Ishikawa (cell line): ENCODE measurements at regions not wholly inside any gene's neighbourhood (a gene's known extent, or its start where the extent isn't known, plus 50 kb on each side); places are given as distances from the start of the nearest gene placed in this dataset.

Experiments used
- CREB1 ChIP-seq: IDR thresholded peaks from 2 replicates; pipeline ENCODE4 v1.6.1; 2012; ENCODE audit warnings: low read depth
- EGR1 ChIP-seq: IDR thresholded peaks from 2 replicates; pipeline ENCODE4 v1.6.1; 2012
- EP300 ChIP-seq: IDR thresholded peaks from 2 replicates; pipeline ENCODE4 v1.6.1; 2012; ENCODE audit warnings: borderline replicate concordance
- NFIC ChIP-seq: IDR thresholded peaks from 2 replicates; pipeline ENCODE4 v1.6.1; 2012
- RAD21 ChIP-seq: IDR thresholded peaks from 2 replicates; pipeline ENCODE4 v1.6.1; 2012; ENCODE audit warnings: low read depth
- TEAD4 ChIP-seq: IDR thresholded peaks from 2 replicates; pipeline ENCODE4 v1.6.1; 2012
- YY1 ChIP-seq: IDR thresholded peaks from 2 replicates; pipeline ENCODE4 v1.6.1; 2012; ENCODE audit warnings: low read depth
- ZBTB7A ChIP-seq: IDR thresholded peaks from 2 replicates; pipeline ENCODE4 v1.6.1; 2012; ENCODE audit warnings: low read depth
- TF ChIP-seq, protein P1 (sequence below): IDR thresholded peaks from 2 replicates; pipeline ENCODE4 v1.6.1; 2012; ENCODE audit warnings: low read depth, mild to moderate bottlenecking
- TF ChIP-seq, protein P2 (sequence below): IDR thresholded peaks from 2 replicates; pipeline ENCODE4 v1.6.1; 2012
- TF ChIP-seq, protein P3 (sequence below): IDR thresholded peaks from 2 replicates; pipeline ENCODE4 v1.6.1; 2012

DNA sequence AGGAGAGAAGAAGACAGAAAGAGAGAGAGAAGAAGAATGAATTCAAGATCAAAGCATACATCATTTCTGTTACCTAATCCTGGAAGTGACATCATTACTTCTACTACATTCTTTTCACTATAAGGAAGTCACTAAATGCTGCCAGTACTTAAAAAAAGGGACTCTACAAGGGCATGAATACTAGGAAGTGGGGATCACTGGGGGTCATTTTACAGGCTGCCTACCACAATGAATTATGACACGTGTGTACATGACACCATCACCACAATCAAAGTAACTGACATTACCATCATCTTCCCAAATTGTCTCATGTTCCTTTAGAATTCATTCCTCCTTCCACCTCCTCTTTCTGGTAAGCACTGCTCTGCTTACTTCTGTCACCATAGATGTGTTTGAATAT, 227.0 kb downstream of the CPE start:
- TF ChIP-seq, protein P1, sequence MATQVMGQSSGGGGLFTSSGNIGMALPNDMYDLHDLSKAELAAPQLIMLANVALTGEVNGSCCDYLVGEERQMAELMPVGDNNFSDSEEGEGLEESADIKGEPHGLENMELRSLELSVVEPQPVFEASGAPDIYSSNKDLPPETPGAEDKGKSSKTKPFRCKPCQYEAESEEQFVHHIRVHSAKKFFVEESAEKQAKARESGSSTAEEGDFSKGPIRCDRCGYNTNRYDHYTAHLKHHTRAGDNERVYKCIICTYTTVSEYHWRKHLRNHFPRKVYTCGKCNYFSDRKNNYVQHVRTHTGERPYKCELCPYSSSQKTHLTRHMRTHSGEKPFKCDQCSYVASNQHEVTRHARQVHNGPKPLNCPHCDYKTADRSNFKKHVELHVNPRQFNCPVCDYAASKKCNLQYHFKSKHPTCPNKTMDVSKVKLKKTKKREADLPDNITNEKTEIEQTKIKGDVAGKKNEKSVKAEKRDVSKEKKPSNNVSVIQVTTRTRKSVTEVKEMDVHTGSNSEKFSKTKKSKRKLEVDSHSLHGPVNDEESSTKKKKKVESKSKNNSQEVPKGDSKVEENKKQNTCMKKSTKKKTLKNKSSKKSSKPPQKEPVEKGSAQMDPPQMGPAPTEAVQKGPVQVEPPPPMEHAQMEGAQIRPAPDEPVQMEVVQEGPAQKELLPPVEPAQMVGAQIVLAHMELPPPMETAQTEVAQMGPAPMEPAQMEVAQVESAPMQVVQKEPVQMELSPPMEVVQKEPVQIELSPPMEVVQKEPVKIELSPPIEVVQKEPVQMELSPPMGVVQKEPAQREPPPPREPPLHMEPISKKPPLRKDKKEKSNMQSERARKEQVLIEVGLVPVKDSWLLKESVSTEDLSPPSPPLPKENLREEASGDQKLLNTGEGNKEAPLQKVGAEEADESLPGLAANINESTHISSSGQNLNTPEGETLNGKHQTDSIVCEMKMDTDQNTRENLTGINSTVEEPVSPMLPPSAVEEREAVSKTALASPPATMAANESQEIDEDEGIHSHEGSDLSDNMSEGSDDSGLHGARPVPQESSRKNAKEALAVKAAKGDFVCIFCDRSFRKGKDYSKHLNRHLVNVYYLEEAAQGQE = no peak
- TF ChIP-seq TEAD4 (no peak), YY1 (no peak), EGR1 (no peak), EP300 (no peak), NFIC (no peak), ZBTB7A (no peak), CREB1 (no peak), RAD21 (no peak)
- TF ChIP-seq, protein P2, sequence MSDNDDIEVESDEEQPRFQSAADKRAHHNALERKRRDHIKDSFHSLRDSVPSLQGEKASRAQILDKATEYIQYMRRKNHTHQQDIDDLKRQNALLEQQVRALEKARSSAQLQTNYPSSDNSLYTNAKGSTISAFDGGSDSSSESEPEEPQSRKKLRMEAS = no peak
- TF ChIP-seq, protein P3, sequence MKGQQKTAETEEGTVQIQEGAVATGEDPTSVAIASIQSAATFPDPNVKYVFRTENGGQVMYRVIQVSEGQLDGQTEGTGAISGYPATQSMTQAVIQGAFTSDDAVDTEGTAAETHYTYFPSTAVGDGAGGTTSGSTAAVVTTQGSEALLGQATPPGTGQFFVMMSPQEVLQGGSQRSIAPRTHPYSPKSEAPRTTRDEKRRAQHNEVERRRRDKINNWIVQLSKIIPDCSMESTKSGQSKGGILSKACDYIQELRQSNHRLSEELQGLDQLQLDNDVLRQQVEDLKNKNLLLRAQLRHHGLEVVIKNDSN = no peak
